Right renal pelvis (tissue), 4 donors: ENCODE measurements at regions not wholly inside any gene's neighbourhood (a gene's known extent, or its start where the extent isn't known, plus 50 kb on each side); places are given as distances from the start of the nearest gene placed in this dataset.

Experiments used
- DNase-seq, 4 donors: peaks; one replicate each; pipeline ENCODE4 v3.0.0-alpha.2; 2013; ENCODE audit warnings: low read depth in 4 of 4, low spot score in 3 of 4, missing footprints in 1 of 4

- DNase-seq = no peak
Observed at GRCh38 chr19:46911456-46911855, 50.7 kb downstream of the ARHGAP35 start.

- DNase-seq = no peak
Observed at GRCh38 chr19:46913198-46913851, 52.5 kb downstream of the ARHGAP35 start.

GRCh38 chr19:46913852-46914430 lies 53.1 kb downstream of the ARHGAP35 start:
- no peak for DNase-seq

GRCh38 chr19:46915386-46915785 lies 54.6 kb downstream of the ARHGAP35 start:
- DNase-seq = no peak

- DNase-seq = no peak
Observed at GRCh38 chr19:46917002-46917401, 56.2 kb downstream of the ARHGAP35 start.

GRCh38 chr19:46919324-46919723 lies 58.5 kb downstream of the ARHGAP35 start:
- no peak for DNase-seq

- no peak for DNase-seq
Observed at GRCh38 chr19:46920362-46920761, 59.6 kb downstream of the ARHGAP35 start.

- DNase-seq = no peak
Observed at GRCh38 chr19:46921071-46921470, 60.3 kb downstream of the ARHGAP35 start.

- no peak for DNase-seq
Observed at GRCh38 chr19:46922465-46922864, 61.7 kb downstream of the ARHGAP35 start.

- DNase-seq = no peak
Observed at GRCh38 chr19:46924874-46925547, 64.2 kb downstream of the ARHGAP35 start.

- DNase-seq = no peak
Observed at GRCh38 chr19:46925548-46925950, 64.8 kb downstream of the ARHGAP35 start.

GRCh38 chr19:46926170-46927071 lies 65.6 kb downstream of the ARHGAP35 start:
- no peak for DNase-seq

- no peak for DNase-seq
Observed at GRCh38 chr19:46927106-46927505, 66.3 kb downstream of the ARHGAP35 start.

GRCh38 chr19:46927893-46928292 lies 67.1 kb downstream of the ARHGAP35 start:
- DNase-seq = no peak

GRCh38 chr19:46928951-46929350 lies 68.2 kb downstream of the ARHGAP35 start:
- DNase-seq = no peak

- DNase-seq = no peak
Observed at GRCh38 chr19:46931202-46931601, 70.4 kb downstream of the ARHGAP35 start.

- DNase-seq = no peak
Observed at GRCh38 chr19:46932346-46932745, 71.5 kb downstream of the ARHGAP35 start.

- DNase-seq = no peak
Observed at GRCh38 chr19:46935066-46935663, 74.4 kb downstream of the ARHGAP35 start.

GRCh38 chr19:46943150-46943946 lies 76.3 kb upstream of the NPAS1 start:
- no peak for DNase-seq
